GM19035 (cell line): ENCODE measurements at regions not wholly inside any gene's neighbourhood (a gene's known extent, or its start where the extent isn't known, plus 50 kb on each side); places are given as distances from the start of the nearest gene placed in this dataset.

Experiments
- ATAC-seq: cut with Tn5 transposase; IDR thresholded peaks from one replicate; pipeline ENCODE4 v1.9.1; 2021; ENCODE audit not compliant: unreplicated experiment

DNA sequence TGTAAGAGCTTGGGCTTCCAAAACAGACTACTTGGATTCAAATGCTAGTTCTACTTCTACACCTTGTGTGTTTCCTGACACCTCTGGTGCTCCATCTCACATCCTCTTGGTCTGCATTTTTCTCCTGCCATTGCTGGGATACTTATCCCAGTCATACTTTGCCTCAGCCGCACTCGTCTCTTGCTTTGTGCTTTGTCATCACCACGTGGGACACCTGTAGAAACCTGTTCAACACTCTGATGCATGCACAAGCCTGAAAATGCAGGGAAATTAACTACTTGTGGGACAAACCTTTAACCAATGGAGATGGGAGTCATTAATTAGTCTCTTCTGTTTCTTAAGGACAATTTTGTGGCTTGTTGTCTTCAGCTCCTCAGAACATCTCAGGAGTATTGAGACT, 94.2 kb upstream of the PHYHIPL start:
- ATAC-seq: no peak

DNA sequence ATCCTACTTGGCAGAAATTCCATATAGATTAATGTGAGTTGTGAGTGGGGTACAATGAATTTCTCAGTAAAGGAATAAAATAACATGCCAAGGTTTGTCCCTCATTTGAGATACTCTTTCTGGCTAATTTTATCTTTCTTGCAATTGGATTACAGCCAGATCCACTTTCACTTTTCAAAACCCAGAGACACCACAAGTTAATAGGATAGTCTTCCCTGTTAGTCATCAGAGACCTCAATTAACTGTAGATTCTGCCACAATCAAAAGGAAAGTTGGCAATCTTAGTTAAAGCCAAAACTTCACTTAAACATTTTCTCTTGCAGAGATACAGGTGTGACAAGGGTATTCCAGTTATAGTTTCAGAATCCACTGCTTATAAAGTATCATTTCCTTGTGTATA, 91.4 kb upstream of the PHYHIPL start:
- no peak for ATAC-seq

DNA sequence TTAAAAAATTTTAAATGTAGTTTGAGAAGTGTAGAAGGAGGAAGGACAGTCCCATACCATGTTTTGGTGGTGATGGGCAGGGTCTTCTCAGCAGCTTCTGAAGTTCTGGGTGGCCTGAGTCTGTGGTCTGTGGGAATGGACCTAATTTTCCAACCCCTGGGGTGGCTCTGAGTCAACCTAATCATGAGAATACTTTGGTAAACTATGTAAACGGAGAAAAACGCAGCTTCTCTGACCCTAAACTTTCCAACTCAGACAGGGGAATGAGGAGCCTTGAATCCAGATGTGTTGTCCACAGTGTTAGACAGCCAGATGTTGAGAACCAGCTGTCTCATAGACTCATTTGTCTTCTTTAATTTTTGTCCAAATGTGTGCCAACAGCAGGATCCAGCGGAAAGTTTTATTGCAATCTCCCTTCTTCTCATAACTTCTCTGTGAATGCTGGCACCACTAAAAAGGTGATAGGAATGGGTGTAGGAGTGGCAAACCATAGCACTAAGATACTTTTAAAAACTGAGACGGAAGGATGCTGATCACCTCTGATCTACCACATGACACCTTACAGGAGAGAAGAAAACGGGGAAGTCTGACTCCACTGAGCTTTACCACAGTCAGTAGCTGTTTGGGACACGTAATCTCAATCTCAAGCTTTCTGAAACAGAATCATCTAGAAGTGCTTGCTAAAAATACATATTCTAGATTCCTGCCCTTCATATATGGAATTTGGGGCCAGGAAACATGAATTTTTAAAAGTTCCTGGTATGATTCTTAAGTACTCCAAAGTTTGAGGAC, 90.5 kb upstream of the PHYHIPL start:
- ATAC-seq: no peak

GRCh38 chr10:59087486-59087885, 89.0 kb upstream of the PHYHIPL start:
- ATAC-seq: no peak

GRCh38 chr10:59088912-59089573, 87.4 kb upstream of the PHYHIPL start:
- no peak for ATAC-seq

GRCh38 chr10:59090817-59091622, 85.4 kb upstream of the PHYHIPL start:
- ATAC-seq: no peak

- no peak for ATAC-seq
Measured at GRCh38 chr10:59093461-59093860, 83.0 kb upstream of the PHYHIPL start.

DNA sequence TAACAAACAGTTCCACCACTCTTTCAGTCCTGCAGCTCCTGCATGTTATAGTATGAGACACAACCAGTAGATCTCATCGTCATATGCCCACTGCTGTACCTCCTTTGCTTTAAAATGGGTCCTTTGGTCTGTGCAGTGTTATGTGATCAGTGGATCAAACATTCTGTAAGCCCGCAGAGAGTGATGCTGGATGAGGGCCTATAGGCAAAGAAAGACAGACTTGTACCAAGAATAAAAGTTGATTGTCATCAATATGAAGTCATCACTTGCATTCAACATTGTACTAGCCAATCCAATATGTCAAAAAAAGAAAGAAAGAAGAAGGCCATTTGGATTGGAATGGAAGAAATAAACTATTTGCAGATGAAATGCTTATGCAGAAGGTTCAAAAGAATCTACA, 79.8 kb upstream of the PHYHIPL start:
- no peak for ATAC-seq

- no peak for ATAC-seq
Measured at GRCh38 chr10:59098387-59098786, 78.1 kb upstream of the PHYHIPL start.

- no peak for ATAC-seq
Measured at GRCh38 chr10:59098831-59099452, 77.5 kb upstream of the PHYHIPL start.

- ATAC-seq: no peak
Measured at GRCh38 chr10:59099481-59099880, 77.0 kb upstream of the PHYHIPL start.

GRCh38 chr10:59102394-59102793, 74.0 kb upstream of the PHYHIPL start:
- ATAC-seq: no peak

DNA sequence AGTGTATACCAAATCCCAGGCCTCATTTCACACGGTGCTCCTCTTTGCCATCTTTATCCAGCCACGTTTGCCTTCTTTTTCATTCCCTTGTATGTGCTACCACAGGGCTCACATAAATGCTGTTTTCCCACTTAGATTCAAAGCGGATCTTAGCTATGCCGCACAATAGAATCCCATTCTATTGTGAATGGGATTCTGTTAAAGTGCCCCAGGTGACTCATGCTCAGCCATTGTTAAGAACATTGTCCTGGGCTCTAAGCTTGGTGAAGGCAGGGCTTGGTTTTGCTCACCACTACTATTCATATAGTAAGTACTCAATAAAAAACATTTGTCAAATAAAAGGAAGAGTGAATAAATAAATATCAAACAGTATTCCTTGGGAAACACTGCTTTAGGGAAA, 72.3 kb upstream of the PHYHIPL start:
- ATAC-seq: no peak

- no peak for ATAC-seq
Measured at GRCh38 chr10:59106441-59106840, 70.0 kb upstream of the PHYHIPL start.

- ATAC-seq: no peak
Measured at GRCh38 chr10:59107147-59107546, 69.3 kb upstream of the PHYHIPL start.

DNA sequence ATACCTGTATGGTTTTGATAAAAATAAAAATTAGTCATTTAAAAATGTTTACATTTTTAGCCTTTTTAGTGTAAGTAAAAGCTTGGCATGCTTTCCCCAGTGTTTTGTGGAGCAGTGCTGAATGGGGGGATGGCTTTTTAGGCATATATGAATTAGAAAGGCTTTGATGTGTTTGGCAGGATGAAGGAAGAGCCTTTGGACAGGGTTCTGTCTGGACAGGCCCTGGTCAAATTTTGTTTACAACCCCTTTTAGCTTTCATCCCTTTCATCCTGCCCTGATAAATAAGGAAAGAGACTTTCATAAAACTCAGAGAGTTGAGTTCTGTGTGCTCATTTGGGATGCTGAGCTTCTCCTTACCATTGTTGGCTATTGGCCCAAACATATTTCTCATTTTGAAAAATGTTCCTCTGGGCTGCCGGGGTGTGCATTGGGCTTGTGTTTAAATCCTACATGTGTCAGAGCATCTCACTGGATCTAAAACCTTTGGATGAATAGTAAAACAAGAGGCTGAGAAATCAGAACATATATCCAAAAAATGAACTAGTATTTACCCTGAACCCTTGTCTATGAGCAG, 68.1 kb upstream of the PHYHIPL start:
- ATAC-seq: no peak

DNA sequence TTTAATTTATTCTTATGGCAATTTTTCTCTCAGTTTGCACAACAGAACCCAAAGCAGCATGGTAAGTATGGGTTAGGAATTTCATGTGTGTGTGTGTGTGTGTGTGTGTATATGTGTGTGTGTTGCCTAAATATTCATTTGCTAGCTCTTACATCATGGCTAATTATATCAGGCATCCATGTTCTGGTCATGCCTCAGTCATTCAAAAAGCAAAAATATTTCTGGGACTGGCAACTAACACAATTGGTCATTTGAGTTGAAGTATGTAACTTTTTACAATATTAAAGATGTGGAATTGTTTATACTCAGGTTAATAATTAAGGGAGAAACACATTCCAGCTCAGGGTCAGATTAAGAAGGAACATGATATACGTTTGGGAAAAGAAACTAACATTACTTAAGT, 67.6 kb upstream of the PHYHIPL start:
- no peak for ATAC-seq

DNA sequence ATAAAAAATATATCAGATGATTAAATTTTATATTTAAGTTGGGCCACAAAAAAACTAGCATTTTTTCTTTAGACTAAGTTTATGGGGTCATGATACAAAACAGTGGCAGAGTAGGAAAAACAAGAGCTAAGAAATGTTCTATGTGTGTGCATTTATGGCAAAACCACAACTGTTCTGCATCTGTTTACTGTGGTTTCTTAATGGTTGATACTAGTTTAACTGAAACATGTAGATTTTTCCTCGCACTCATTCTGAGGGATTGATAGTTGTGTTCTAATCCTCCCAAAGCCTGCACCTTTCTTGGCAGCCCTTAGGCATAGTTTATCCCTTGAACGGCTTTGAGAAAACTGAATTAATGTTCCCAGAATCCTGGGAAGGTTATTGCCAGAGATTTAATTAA, 66.6 kb upstream of the PHYHIPL start:
- no peak for ATAC-seq

- ATAC-seq: no peak
Measured at GRCh38 chr10:59124187-59124586, 52.3 kb upstream of the PHYHIPL start.

GRCh38 chr10:59125666-59126065, 50.8 kb upstream of the PHYHIPL start:
- ATAC-seq: no peak

GRCh38 chr10:59126261-59126660, 50.2 kb upstream of the PHYHIPL start:
- ATAC-seq: no peak
